Tibial nerve (tissue), 4 donors: ENCODE measurements at regions not wholly inside any gene's neighbourhood (a gene's known extent, or its start where the extent isn't known, plus 50 kb on each side); places are given as distances from the start of the nearest gene placed in this dataset.

Experiments used
- DNase-seq, 2 donors: peaks; one replicate each; pipeline ENCODE4 v3.0.0-alpha.2; 2019; ENCODE audit warnings: low spot score in 2 of 2
- H3K27ac ChIP-seq, 4 donors: fragments of 200-600 bp; sonication (generic) in 3 of 4; one replicate each; pipeline ENCODE4 v1.5.1; 2017 to 2019; ENCODE audit warnings: mild to moderate bottlenecking in 1 of 4
- H3K27me3 ChIP-seq, 2 donors: fragments of 200-600 bp; sonication (generic) in 1 of 2; one replicate each; pipeline versions ENCODE4 v1.5.1 to v1.6.0; 2017 to 2019
- H3K36me3 ChIP-seq, 3 donors: fragments of 200-600 bp; sonication (generic); one replicate each; pipeline ENCODE4 v1.5.1; 2018 to 2019
- H3K4me1 ChIP-seq, 4 donors: fragments of 200-600 bp; sonication (generic) in 3 of 4; one replicate each; pipeline ENCODE4 v1.5.1; 2017 to 2019
- H3K4me3 ChIP-seq, 4 donors: fragments of 200-600 bp; sonication (generic) in 3 of 4; one replicate each; pipeline ENCODE4 v1.5.1; 2017 to 2019; ENCODE audit warnings: mild to moderate bottlenecking in 1 of 4, moderate library complexity in 1 of 4
- H3K9me3 ChIP-seq, 4 donors: fragments of 200-600 bp; sonication (generic) in 3 of 4; one replicate each; pipeline ENCODE4 v1.5.1; 2017 to 2019
- EP300 ChIP-seq, 2 donors: sonication (generic); formaldehyde crosslinking; IDR thresholded peaks; one replicate each; pipeline ENCODE4 v1.6.1; 2017; ENCODE audit warnings: antibody characterized with exemption in 2 of 2, mild to moderate bottlenecking in 1 of 2
- POLR2A ChIP-seq, 2 donors: fragments of 450-650 bp; IDR thresholded peaks; one replicate each; pipeline ENCODE4 v1.6.1; 2017; ENCODE audit warnings: antibody characterized with exemption in 2 of 2, mild to moderate bottlenecking in 2 of 2, moderate library complexity in 2 of 2
- WGBS, 2 donors: methylation state at CpG; one replicate each; pipeline ENCODE4 v1.1.5; 2018; 5-methylcytosine and 5-hydroxymethylcytosine counted together
- TF ChIP-seq, protein P1 (sequence below), 5 experiments: fragments of 200-600 bp in 3 of 5; fragments of 450-650 bp in 2 of 5; sonication (generic) in 3 of 5; IDR thresholded peaks; one replicate each; pipeline ENCODE4 v1.5.1; 2016 to 2019; ENCODE audit warnings: antibody characterized with exemption in 5 of 5, mild to moderate bottlenecking in 3 of 5, moderate library complexity in 2 of 5

DNA sequence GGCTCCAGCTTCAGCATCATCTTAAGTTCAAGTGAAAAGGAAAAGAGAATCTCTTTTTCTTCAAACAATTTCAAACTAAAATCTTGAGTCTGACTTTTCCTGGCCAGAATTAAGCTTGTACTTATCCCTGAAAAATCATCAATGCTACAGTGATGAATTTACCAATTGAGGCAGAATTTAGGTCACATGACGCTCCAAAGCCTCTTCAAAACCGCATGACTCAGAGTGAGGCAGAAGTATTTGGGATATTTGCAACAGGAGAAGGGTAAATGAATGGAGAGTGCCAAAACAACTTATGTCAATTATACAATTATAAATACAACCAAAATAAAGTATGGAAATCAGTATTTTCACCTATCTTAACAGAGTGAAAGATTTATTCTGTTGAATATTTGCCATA lies 515.5 kb downstream of the COL12A1 start:
- Histone ChIP-seq H3K4me3 (no peak overlapping the region), H3K36me3 (no peaks in the 10 kb centered on the region), H3K9me3 (peaks cover 0 to 11% (median 2%) of the 10 kb centered on the region in 4 donors), H3K4me1 (no peaks in the 10 kb centered on the region), H3K27ac (no peak overlapping the region), H3K27me3 (no peaks in the 10 kb centered on the region)
- DNase-seq: no peak
- TF ChIP-seq, protein P1, sequence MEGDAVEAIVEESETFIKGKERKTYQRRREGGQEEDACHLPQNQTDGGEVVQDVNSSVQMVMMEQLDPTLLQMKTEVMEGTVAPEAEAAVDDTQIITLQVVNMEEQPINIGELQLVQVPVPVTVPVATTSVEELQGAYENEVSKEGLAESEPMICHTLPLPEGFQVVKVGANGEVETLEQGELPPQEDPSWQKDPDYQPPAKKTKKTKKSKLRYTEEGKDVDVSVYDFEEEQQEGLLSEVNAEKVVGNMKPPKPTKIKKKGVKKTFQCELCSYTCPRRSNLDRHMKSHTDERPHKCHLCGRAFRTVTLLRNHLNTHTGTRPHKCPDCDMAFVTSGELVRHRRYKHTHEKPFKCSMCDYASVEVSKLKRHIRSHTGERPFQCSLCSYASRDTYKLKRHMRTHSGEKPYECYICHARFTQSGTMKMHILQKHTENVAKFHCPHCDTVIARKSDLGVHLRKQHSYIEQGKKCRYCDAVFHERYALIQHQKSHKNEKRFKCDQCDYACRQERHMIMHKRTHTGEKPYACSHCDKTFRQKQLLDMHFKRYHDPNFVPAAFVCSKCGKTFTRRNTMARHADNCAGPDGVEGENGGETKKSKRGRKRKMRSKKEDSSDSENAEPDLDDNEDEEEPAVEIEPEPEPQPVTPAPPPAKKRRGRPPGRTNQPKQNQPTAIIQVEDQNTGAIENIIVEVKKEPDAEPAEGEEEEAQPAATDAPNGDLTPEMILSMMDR (IDR thresholded peaks at IDR 0.05): no peak
- TF ChIP-seq POLR2A (IDR thresholded peaks at IDR 0.05) (no peak), EP300 (IDR thresholded peaks at IDR 0.05) (no peak)
- WGBS, 2 donors: 84 to 86% methylated on average over 2 of the region's 2 CpGs

GRCh38 chr6:74689601-74690000 lies 516.3 kb downstream of the COL12A1 start:
- TF ChIP-seq POLR2A (IDR thresholded peaks at IDR 0.05) (no peak), EP300 (IDR thresholded peaks at IDR 0.05) (no peak)
- TF ChIP-seq, protein P1 (IDR thresholded peaks at IDR 0.05): no peak
- Histone ChIP-seq H3K27ac (no peak overlapping the region), H3K27me3 (no peaks in the 10 kb centered on the region), H3K4me1 (no peaks in the 10 kb centered on the region), H3K4me3 (no peak overlapping the region), H3K36me3 (no peaks in the 10 kb centered on the region), H3K9me3 (peaks cover 0 to 17% (median 2%) of the 10 kb centered on the region in 4 donors)
- WGBS, 2 donors: 83 to 86% methylated on average over 2 of the region's 2 CpGs
- DNase-seq: no peak

GRCh38 chr6:74677463-74677862 lies 528.4 kb downstream of the COL12A1 start:
- Histone ChIP-seq H3K36me3 (no peaks in the 10 kb centered on the region), H3K4me3 (no peak overlapping the region), H3K9me3 (no peaks in the 10 kb centered on the region), H3K27me3 (no peaks in the 10 kb centered on the region), H3K27ac (no peak overlapping the region), H3K4me1 (no peaks in the 10 kb centered on the region)
- WGBS, 2 donors: 4 to 47% methylated on average over 1 of the region's 1 CpG
- TF ChIP-seq EP300 (IDR thresholded peaks at IDR 0.05) (no peak), POLR2A (IDR thresholded peaks at IDR 0.05) (no peak)
- TF ChIP-seq, protein P1 (IDR thresholded peaks at IDR 0.05): no peak
- DNase-seq: no peak

DNA sequence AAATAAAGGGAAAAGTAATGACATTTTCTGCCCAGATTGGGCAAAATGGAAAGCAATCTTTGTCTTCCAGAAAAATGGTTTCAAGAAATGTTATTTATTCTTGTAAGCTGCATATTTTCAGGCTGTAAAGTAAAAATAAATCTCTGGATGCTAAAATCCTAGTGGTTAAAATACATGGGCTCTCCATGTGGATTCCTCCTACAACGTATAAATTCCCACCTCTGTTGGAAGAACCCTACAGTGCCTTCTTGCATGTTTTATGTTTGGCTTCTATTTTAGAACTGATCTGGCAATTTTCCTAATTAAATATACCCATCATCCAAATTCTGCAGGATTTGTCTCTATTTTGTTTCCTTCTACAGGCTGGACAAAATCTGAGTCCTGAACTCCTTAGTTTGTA lies 528.9 kb downstream of the COL12A1 start:
- H3K9me3 ChIP-seq: no peaks in the 10 kb centered on the region
- TF ChIP-seq EP300 (IDR thresholded peaks at IDR 0.05) (no peak), POLR2A (IDR thresholded peaks at IDR 0.05) (no peak)
- no peaks in the 10 kb centered on the region for H3K36me3 ChIP-seq
- H3K4me1 ChIP-seq: peaks cover 0 to 5% (median 0%) of the 10 kb centered on the region in 4 donors
- H3K27ac ChIP-seq: no peak overlapping the region
- WGBS, 2 donors: 31 to 57% methylated on average over 1 of the region's 1 CpG
- H3K4me3 ChIP-seq: no peak overlapping the region
- H3K27me3 ChIP-seq: no peaks in the 10 kb centered on the region
- DNase-seq: no peak

DNA sequence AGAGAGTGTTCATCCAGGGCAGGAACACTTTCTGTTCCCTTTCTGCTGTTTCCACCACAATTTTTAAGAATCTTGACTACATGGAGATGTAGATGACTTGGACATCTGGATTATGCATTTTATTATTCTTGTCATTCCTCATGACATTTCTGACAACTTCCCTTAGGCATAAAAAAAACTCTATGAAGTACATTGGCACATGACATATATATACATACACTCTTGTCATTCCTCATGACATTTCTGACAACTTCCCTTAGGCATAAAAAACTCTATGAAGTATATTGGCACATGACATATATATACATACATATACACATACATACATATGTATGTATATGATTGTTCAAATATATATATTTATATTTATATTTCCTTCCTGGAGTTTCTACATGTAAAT lies 531.5 kb downstream of the COL12A1 start:
- no peak for TF ChIP-seq POLR2A (IDR thresholded peaks at IDR 0.05)
- TF ChIP-seq, protein P1 (IDR thresholded peaks at IDR 0.05): no peak
- TF ChIP-seq EP300 (IDR thresholded peaks at IDR 0.05): no peak
- DNase-seq: no peak
- Histone ChIP-seq H3K9me3 (no peaks in the 10 kb centered on the region), H3K27ac (no peak overlapping the region), H3K4me3 (no peak overlapping the region), H3K4me1 (peaks cover 0 to 11% (median 1%) of the 10 kb centered on the region in 4 donors), H3K27me3 (no peaks in the 10 kb centered on the region), H3K36me3 (no peaks in the 10 kb centered on the region)

DNA sequence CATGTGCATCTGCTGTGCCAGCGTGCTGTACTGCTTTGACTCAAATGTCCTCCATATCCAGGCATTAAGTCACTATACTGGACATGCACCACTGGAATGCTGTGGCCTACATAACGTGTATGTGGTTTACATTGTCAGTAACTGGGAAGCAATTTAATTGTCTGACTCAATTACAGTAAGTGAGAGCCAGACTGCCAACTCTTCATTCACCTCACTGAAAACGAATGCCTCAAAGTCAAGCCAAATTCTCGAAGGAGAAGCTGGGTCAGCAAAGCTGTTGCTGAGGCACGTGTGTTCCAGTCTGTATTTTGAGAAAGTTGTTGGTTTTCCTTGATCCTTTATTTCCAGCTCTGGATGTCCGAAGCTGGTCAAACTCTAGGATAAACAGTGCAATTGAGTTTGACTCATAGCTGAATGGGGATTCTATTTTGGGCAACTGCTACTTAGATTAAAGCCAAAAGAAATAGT lies 534.3 kb downstream of the COL12A1 start:
- Histone ChIP-seq H3K27ac (no peak overlapping the region), H3K36me3 (no peaks in the 10 kb centered on the region), H3K4me3 (no peak overlapping the region), H3K27me3 (no peaks in the 10 kb centered on the region), H3K9me3 (no peaks in the 10 kb centered on the region), H3K4me1 (peaks cover 0 to 11% (median 1%) of the 10 kb centered on the region in 4 donors)
- no peak for TF ChIP-seq EP300 (IDR thresholded peaks at IDR 0.05)
- TF ChIP-seq, protein P1 (IDR thresholded peaks at IDR 0.05): no peak
- TF ChIP-seq POLR2A (IDR thresholded peaks at IDR 0.05): no peak
- DNase-seq: no peak
- whole genome bisulfite sequencing, 2 donors: 40 to 48% methylated on average over 6 of the region's 6 CpGs
